Inflammatory macrophage treated with lipopolysaccharide for 4 hours (primary cell): ENCODE measurements at regions not wholly inside any gene's neighbourhood (a gene's known extent, or its start where the extent isn't known, plus 50 kb on each side); places are given as distances from the start of the nearest gene placed in this dataset.

Experiments used
- DNase-seq: peaks from one replicate; pipeline ENCODE4 v3.0.0-alpha.2; 2020

DNA sequence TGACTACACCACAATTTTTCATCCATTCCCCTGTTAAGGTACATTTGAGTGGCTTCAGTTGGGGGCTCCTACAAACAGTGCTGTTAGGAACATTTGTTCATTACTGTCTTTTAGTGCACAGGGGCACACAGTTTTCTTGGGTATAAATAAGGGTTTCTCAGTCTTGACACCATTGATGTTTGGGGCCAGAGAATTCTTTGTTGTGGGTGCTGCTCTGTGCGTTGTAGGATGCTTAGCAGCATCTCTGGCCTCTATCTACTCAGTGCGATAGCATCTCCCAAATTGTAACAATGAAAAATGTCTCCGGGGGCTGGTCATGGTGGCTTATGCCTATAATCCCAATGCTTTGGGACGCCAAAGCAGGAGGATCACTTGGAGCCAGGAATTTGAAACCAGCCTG lies 153.0 kb upstream of the MYL2 start:
- DNase-seq = no peak

DNA sequence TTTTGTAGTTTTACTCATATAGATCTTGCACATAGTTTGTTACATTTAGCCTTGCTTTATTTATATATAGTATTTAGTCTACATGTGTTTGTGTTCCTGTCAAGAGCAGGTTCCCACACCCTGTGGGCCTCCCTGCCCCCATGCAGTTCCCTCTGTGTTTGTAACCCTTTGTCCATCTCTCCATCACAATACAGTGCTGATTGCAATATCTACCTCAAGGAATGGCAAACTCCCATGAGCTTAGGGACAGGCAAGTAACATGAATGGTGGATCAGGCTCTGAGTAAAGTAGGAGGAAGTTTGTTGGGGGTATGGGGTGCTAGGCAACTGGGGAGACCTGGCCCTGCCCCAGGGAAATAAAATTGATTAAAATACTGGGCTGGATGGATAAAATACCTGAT lies 151.9 kb upstream of the MYL2 start:
- no peak for DNase-seq

DNA sequence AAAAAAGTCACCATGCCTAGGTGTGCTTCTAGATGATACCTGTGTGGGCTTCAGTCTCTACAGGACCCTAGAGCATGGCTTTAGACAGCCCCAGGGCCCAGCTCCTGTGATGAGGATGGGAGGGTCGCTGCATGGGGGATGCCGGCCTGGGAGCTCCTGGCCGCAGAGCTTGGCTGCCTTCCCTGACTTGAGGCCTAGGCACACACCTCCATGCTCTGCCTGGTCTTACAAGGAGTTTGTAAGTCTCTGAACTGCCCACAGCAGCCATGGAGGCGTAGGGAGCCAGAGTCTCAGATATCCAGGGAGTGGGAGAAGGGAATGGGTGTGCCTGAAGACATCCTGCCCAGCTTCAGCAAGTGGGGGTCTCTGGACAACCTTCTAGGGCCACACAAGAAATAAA lies 149.5 kb upstream of the MYL2 start:
- no peak for DNase-seq

DNA sequence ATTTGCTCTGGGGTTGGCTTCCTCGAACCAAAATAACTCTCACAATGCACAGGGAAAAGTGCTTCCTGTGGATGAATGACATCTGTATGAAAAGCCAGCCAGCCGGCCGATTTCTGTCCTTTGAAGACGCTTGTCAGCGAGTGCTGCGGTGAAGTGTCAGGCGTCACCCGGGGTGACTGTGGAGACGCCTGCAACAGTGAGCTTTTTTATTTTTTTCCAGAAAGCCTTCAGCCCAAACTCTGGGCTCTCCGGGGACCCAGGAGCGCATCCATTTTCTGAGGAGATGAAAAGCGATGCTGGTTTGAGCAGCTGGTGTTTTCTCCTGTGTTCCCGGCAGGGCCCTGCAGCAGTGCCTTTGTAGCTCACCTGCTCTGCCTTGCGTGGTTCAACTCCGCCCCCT lies 147.9 kb upstream of the MYL2 start:
- no peak for DNase-seq

DNA sequence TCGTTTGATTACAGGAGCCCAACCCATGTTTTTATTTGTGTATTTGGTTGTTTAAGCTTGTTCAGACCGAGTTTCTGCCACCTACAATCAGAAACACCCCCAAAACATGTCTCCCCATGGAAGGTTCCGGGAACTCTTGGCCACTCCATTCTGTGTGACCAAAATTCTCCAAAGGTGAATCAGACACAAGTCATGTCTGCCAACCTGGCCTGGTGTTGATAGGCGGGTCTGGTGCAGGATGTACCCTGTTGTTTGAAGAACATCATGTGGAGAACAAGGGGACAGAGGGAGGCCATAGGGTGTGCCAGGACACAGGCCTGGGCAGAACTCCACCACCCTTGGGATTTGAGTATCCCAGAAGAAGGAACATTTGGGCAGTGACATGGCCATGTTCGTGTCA lies 147.1 kb upstream of the MYL2 start:
- no peak for DNase-seq

DNA sequence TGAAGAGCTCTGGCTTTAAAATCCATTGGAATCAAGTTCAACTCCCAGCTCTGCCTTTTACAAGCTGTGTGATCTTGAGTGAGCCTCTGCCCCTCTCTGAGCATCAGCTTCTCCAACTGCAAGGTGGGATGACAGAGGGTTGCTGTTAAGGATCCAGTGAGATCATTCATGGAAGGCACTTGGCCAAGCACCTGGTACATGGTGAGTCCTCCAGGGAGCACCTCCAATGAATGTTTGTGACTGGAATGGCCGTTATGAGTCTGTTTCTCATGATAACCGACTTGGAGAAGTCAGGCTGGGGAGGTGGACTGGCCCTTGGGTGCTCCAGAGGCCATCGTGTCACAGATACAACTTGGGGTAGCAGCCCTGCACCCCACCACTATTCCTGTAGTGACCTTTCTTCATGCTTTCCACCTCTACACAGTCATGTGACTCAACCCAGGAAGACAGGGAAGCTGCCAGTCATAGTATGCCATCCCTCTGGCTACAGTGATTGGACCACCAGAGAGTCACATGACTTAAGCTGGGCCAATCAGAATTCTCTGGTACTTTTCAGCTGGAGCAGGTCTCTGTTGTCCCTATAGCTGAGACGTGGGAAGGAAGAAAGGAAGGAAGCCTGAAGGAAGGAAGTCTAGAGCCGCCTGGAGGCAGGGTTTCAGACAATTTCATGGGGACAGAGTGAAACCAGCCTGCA lies 146.5 kb upstream of the MYL2 start:
- no peak for DNase-seq

DNA sequence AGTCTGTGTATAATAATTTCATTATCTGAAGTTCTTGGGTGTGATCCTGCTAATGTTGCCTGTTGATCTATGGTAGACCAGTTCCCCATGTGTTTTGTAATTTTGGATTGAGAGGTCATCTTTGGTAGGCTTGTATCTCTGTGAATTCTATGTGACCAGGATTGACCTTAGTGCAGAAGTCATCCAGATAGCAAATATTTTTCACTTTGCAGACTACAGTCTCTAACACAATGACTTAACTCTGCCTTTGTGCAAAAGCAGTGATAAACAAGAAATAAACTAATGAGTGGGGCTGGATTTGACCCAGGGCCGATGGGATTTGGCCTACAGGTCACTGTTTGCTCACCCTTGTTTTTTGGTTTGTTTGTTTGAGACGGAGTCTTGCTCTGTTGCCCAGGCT lies 144.6 kb upstream of the MYL2 start:
- DNase-seq = no peak

DNA sequence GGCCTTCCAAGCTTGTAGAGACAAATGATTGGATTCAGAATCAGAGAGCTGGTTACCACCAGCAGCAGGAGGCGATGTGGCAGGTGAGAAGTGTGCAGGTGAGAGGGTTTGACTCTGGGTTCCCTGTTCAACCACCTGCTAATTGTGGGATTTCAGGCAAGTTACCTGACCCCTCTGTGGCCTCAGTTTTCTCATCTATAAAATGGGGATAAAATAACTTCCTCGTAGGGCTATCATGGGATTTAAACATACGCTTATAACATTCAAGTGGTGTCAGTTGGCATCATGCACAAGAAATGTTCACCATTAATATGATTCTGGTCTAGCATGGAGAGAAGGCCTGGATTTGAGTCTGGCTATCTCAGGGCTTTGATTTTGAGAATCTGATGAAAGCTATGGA lies 143.8 kb upstream of the MYL2 start:
- no peak for DNase-seq

DNA sequence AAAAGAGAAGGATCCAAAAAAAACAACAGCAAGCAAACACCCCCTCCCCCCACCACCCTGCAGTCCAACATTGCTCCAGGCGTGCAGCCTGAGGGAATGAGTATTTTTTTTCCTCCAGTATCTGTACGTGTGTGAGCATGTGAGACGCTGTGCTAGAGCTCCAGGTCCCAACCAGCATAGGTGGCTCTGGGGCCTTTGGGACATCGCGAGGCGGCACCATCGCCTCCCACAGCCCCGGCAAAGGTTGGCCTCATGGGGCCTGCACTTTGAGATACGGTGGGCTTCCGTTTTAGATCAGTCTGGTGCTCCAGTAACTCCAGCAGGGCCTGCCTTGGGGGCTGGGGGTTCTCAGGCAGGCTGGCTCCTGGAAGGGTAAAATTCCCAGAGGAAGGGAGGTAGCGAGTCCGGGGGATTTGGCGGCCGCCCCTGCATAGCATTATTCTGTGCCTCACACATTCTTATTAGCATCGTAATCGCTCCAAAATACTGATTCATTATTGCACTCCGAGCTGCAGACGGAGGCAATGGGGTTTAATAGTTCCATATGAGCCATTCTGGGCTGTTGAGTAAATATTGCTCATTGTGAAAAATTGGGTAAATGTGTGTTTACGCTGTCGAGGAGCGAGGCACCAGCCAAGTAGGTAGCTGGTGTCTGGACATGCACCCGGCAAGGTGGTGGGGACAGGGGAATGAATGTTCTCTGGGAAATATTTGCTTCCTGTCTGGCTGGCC lies 143.1 kb upstream of the MYL2 start:
- DNase-seq = no peak

DNA sequence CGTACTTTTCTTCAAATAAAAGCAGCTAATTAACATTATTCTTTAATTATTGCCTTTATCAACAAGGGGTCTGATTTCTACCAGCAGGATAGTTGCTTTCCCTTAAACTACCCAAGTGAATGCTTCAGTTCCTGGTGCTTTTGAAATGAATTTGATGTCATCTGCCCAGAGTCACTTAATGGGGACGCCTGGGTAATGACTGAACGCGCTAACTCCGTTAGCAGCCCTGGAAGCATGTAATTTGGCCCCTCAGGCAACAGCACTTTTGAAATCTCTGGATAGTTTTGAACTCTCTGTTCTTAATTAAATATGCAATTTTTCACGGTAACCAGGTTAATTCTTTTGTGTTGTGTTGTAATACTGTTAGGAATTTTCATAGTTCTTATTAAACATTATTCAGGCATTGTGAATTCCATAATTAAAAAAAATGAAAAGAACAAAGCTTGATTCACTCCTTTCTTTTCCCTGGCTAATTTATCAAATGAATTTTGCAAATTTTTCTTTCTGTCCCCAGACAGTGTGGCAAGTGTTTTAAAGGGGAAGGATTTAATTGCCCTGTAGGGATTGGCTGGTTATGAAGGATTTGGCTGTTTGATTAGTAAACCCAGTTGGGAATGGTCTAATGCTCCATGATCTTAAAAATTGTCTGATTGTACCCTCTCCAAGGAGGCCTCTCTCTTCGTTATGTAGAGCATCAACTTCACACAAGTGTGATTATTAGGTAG lies 137.5 kb upstream of the MYL2 start:
- no peak for DNase-seq

DNA sequence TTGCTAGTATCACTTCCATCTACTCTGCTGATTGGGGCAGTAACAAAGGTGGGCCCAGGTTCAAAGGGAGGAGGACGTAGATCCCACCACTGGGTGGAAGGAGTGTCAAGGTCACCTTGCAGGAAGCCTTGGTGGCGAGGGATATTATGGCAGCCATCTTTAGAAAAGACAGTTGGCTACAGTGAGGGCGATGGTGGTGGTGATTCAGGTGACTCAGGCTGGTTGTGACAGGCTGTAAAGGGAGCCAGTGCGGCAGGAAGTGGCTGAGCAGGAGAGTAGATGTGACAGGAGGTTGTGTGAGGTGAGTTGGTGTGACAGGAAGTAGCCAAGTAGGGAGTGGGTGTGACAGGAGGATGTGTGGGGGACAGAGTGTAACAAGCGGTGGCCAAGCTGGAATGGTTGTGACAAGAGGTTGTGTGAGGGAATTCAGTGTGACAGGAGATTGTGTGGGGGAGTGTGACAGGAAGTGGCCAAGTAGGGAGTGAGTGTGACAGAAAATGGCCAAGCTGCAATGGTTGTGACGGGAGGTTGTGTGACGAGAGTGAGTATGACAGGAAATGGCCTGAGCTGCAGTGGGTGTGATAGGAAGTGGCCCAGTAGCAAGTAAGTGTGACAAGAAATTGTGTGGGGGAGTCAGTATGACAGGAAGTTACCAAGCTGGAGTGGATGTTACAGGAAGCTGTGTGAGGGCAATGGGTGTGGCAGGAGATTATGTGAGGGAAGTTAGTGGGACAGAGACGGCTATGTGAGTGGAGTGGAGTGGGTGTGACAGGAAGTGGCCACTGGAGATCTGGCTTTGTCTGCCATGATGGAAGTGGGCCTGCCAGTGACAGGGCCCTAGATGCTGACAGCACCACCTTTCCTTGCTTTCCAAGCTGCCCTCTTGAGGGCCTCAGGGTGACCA lies 136.5 kb upstream of the MYL2 start:
- DNase-seq = peak; percentile 86

DNA sequence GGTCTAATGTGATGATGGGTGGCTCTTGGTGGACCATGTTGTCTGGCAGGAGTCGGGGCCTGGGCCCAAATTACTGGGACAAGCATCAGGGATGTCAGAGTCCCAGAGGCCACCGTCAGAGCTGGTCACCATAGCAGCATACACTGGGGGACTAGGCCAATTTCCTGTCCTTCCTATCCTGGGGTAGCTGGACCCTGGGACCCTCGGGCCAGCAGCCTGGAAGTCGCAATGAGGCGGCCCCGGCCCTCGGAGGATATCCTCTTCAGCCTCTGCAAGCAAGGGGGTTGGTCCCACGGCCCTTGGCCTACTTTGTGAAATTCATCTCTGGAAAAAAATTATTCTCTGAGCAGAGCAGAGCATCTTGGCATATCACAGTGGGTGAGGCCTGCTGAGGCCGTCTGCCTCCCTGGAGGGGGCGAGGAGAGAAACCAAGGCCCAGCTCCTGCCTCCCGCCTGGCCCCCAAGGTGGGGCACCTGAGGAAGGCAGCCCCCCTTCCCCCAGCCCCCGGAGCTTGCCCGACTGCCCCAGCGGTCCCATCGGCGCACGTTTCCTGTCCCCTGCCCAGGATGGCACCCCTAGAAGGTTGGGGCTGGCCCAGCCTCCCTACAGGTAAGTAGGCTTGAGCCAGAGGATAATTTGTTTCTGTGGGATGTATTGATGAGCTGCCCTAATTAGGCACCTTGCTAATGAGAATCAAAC lies 135.0 kb upstream of the MYL2 start:
- DNase-seq = no peak

DNA sequence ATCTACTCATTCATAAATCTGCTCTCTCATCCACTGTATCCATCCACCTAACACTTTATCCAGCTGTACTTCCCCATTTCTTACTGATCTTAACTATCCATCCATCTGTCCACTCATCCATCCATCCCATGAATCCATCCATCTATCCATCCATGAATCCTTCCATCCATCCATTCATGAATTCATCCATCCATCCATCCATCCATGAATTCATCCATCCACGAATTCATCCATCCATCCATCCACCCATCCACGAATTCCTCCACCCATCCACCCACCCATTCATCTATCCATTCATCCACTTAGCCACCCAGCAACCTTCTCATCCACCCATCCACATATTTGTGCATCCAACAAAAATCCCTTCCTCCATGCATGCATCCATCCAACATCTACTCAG lies 128.6 kb upstream of the MYL2 start:
- DNase-seq = no peak

DNA sequence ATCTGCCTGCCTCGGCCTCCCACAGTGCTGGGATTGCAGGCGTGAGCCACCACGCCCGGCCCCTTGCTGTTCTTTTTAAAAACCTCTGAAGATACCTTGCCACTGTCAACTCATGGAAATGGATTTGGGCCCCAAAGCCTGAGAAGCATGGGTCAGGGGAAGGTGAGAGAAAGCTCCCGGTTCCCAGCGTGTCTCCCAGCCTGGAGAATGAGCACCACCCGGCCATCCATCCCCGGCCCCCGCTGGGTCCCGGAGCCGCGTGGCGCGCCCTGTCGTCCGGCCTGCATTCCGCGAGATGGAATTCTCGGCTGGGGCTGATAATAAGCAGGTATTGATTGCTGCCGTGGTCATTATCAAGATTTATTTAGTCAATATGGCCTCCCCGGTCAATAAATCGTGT lies 126.5 kb upstream of the MYL2 start:
- DNase-seq = no peak

DNA sequence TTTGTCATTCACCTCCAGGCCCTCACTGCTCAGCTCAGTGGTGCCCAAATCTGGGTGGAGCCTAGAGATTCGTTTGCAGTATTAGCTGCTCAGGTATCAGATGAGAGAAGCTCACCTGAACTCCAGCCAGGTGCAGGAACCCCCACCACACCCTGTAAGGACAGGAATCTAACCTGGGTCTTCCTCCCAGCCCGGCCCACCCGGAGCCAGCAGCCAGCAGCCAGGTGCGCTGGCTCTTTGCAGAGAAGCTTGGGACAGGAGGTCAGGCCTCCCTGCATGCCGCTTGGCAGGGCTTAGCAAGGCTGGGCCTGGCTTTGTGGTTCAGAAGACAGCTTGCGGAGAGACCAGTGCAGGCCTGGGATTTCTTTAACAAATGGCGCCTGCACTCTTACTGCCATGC lies 125.6 kb upstream of the MYL2 start:
- no peak for DNase-seq

DNA sequence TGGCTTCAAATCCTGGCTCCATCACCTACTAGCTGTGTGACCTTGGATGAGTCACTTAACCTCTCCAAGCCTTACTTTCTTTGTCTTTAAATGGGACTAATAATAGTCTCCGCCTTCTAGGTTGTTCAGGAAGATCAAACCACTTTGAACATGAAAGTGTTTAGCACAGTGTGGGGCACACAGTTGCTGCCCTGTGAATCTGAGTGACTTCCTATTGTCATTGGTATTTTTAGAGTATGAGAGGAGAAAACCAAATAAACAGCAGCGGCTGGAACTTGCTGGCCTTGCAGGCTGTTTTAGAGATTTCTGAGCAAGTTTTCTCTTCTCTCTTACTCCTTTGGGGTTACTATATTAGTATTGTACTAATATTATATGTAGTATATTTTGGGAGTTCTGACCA lies 120.7 kb upstream of the MYL2 start:
- no peak for DNase-seq

DNA sequence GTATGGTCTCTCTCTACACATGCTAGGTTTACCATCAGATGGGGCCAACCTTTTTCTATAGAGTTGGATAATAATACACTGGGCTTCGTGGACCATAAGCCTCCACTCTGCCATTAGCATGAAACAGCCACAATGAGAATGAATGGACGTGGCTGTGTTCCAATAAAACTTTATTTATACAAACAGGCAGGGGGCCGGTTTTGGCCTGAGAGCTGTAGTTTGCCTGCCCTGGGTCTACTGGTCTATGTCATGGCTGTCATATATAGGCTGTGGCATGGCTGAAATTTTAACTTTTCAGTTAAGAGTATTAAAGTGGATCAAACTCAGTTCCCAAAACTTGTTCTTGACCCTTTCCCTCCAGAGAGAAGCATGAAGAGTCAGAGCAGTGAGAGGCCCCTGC lies 120.3 kb upstream of the MYL2 start:
- no peak for DNase-seq

DNA sequence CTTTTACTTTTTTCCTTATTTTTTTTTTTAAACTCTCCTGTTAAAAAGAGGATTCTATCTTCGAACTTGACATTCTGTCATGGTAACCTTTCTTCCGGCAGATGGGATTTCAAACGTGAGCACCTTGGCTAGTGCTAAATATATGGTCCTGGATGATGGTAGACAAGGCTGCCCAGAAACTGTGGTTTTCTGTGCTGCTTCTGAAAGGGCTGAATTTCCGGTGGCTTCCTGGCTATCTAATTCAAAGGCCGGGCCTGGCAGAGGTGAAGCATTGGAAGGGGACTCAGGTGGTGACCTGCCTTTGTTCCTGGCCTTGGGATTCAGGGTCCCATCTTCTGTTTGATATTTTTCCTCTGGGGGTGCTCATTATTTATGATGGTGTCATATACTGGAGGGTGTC lies 118.6 kb upstream of the MYL2 start:
- DNase-seq = no peak

DNA sequence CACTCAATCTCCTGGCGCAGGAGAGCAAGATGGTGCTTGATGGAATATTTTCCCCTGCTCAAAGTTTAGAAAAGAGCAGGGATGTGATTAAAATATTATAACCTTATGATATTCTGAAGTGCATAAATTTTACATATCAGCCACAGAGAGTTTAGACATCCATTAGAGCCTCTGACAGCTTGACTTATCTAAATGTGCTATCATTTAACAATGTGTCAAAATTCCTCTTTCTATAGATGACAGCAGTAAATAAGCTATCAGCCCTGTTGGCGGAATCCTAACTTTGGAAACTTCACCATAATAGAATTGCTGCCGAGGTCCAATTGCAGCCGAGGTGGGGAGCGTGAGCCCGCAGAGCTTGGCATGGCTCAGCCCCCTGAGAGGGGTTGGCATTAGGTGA lies 117.7 kb upstream of the MYL2 start:
- DNase-seq = no peak

DNA sequence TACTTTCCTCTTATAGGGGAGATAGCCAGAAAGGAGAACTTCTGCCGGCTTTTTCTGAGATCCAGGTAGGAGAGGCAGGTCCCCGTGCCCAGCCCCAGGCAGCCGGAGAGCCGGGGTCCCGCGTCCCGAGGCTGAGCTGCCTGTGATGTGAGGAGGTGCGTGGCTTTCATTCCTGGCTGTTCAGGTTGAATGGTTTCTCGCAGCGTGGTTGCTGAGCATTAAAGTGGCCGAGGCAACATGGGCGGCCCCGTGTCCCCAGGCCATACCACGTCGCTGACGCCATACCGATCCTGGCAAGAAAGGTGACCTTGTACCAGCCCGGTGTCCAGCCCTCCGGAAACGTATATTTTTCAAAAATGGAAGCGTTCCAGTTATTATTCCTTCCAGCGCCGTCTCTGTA lies 116.7 kb upstream of the MYL2 start:
- DNase-seq = no peak

DNA sequence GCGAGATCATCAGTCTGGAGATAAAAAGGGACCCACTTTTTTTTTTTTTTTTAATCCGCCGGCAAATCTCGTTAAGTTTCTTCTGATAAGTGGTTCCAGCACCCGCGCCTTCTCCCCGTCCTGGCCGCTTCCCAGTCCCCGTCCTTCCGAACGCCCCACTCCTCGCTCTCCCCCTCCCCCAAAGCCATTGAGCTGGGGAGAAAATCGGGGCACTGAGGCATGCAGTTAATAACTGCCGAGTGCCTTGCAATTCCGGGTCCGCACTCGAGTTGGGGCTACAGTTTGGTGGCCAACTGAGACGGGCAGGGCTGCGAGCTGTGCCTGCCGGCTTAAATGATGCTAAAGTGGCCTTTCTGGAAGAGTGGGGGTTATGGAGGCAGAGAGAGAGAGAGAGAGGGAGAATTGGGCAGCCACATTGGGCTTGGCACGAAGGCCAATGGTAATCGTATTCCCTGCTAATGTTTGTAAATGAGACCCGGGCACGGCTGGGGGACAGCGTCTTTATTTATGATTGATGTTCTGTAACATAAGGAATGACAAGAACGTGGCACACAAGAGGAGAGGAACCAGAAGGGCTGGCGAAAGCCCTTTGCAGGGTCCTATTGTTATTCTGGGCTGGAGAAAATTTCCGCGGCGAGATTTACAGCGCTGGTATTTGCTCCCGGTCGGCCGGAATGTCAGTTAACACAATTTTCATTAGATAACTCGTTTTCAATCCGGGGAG lies 115.4 kb upstream of the MYL2 start:
- DNase-seq = no peak
